ENCODE measurements at regions not wholly inside any gene's neighbourhood (a gene's known extent, or its start where the extent isn't known, plus 50 kb on each side); places are given as distances from the start of the nearest gene placed in this dataset.

- TF ChIP-seq POLR2A (IDR thresholded peaks at IDR 0.05) = no peak
- no peak for TF ChIP-seq POLR2AphosphoS5 (IDR thresholded peaks at IDR 0.05)
These were observed 325.7 kb upstream of the ACVR2A start for GRCh38 chr2:147519178-147519577.

All from suprapubic skin (tissue), 4 donors.